Nephron (organoid): ENCODE measurements at regions not wholly inside any gene's neighbourhood (a gene's known extent, or its start where the extent isn't known, plus 50 kb on each side); places are given as distances from the start of the nearest gene placed in this dataset.

ENCODE experiments used
- H3K27ac Mint-ChIP-seq, 3 experiments: 2 replicates each; pipeline ENCODE4 v1.8.0; 2020; ENCODE audit warnings: mixed read lengths in 3 of 3, mild to moderate bottlenecking in 2 of 3, moderate library complexity in 1 of 3
- H3K27me3 Mint-ChIP-seq: 2 replicates; pipeline ENCODE4 v1.8.0; 2021; ENCODE audit warnings: low read depth, mild to moderate bottlenecking, moderate library complexity, mixed read lengths
- H3K36me3 Mint-ChIP-seq: 2 replicates; pipeline ENCODE4 v1.8.0; 2020; ENCODE audit warnings: low read depth, mixed read lengths
- H3K4me1 Mint-ChIP-seq: 2 replicates; pipeline ENCODE4 v1.8.0; 2020; ENCODE audit warnings: mixed read lengths
- H3K4me3 Mint-ChIP-seq, 3 experiments: 2 replicates each; pipeline ENCODE4 v1.8.0; 2020; ENCODE audit warnings: mild to moderate bottlenecking in 3 of 3, mixed read lengths in 3 of 3, moderate library complexity in 2 of 3
- H3K9me3 Mint-ChIP-seq: 2 replicates; pipeline ENCODE4 v1.8.0; 2020; ENCODE audit warnings: mixed read lengths
- TF ChIP-seq, protein P1 (sequence below), 3 experiments: fragments of 200-600 bp; sonication (generic); IDR thresholded peaks; one replicate each; pipeline ENCODE4 v1.5.0; 2021; ENCODE audit warnings: antibody characterized with exemption in 3 of 3; ENCODE audit not compliant: unreplicated experiment in 3 of 3

DNA sequence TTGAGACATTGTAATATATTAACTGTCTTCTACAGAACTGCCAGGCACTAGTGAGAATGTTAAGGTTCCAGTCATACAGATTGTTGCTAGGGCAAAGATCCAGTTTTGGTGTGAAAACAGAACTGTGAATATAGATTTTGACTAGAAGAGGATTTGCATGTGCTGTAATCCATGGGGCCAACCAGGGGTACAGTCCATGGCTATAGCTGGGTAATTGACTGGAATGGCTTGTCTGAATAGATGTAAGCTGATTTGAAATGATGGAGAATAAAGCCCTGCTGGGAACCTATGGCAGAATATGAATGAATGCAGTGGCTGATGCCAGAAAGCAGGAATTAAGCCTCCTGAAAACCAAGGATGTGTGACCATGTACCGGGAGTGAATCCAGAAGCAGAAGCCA, 748.5 kb upstream of the CDH10 start:
- Mint-ChIP-seq H3K9me3 (no peaks in the 10 kb centered on the region), H3K4me3 (no peak overlapping the region), H3K4me1 (no peaks in the 10 kb centered on the region), H3K36me3 (no peaks in the 10 kb centered on the region), H3K27me3 (no peaks in the 10 kb centered on the region), H3K27ac (no peak overlapping the region)
- TF ChIP-seq, protein P1, sequence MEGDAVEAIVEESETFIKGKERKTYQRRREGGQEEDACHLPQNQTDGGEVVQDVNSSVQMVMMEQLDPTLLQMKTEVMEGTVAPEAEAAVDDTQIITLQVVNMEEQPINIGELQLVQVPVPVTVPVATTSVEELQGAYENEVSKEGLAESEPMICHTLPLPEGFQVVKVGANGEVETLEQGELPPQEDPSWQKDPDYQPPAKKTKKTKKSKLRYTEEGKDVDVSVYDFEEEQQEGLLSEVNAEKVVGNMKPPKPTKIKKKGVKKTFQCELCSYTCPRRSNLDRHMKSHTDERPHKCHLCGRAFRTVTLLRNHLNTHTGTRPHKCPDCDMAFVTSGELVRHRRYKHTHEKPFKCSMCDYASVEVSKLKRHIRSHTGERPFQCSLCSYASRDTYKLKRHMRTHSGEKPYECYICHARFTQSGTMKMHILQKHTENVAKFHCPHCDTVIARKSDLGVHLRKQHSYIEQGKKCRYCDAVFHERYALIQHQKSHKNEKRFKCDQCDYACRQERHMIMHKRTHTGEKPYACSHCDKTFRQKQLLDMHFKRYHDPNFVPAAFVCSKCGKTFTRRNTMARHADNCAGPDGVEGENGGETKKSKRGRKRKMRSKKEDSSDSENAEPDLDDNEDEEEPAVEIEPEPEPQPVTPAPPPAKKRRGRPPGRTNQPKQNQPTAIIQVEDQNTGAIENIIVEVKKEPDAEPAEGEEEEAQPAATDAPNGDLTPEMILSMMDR (IDR thresholded peaks at IDR 0.05; ENCODE audit: unreplicated experiment in 3 of 3) = no peak

DNA sequence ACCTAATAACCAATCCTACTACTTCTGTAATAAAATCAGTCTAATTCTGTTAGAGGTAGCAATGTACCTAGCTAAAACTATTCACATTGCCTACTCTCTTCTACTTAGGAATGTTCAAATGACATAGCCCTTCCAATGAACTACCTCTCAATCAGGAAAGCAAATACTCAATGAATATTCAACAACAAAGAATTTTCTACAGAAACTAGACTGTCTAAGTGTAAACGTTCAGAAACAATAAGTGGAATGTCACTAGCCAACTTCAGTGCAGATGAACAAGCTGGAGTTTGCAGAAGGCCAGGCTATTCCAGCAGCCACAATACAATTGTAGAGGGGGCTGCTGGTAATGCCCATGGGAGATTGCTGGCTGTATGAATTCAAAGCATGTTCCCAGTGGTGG, 743.2 kb upstream of the CDH10 start:
- no peak overlapping the region for H3K27ac Mint-ChIP-seq

DNA sequence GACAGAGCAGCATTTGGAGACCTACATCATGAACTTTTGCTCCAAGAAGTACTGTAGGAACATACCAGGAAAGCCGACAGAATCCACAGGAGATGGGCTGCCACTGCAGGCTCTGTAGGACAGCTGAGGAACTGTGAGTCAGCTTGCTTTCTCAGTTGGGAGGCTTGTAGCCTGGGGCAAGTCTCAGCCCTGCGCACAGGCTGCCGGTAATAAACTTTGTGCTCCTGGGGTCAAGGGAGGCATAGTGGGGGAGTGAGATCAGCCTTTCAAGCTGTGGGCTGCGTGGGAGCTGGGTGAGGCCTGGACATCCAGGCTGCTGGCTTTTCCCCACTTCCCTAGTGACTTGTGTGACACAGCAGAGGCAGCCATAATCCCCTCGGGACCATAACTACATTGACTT, 718.0 kb upstream of the CDH10 start:
- H3K9me3 Mint-ChIP-seq = peaks cover 15% of the 10 kb centered on the region
- no peaks in the 10 kb centered on the region for H3K4me1 Mint-ChIP-seq
- H3K36me3 Mint-ChIP-seq = peaks cover 4% of the 10 kb centered on the region
- TF ChIP-seq, protein P1 (IDR thresholded peaks at IDR 0.05; ENCODE audit: unreplicated experiment in 3 of 3) = no peak
- H3K27me3 Mint-ChIP-seq = no peaks in the 10 kb centered on the region
- no peak overlapping the region for H3K27ac Mint-ChIP-seq
- H3K4me3 Mint-ChIP-seq = no peak overlapping the region

More for the DNA sequence above, 743.2 kb upstream of the CDH10 start:
- Mint-ChIP-seq H3K36me3 (no peaks in the 10 kb centered on the region), H3K27me3 (no peaks in the 10 kb centered on the region), H3K9me3 (peaks cover 8% of the 10 kb centered on the region), H3K4me1 (no peaks in the 10 kb centered on the region), H3K4me3 (no peak overlapping the region)
- TF ChIP-seq, protein P1 (IDR thresholded peaks at IDR 0.05; ENCODE audit: unreplicated experiment in 3 of 3) = no peak

DNA sequence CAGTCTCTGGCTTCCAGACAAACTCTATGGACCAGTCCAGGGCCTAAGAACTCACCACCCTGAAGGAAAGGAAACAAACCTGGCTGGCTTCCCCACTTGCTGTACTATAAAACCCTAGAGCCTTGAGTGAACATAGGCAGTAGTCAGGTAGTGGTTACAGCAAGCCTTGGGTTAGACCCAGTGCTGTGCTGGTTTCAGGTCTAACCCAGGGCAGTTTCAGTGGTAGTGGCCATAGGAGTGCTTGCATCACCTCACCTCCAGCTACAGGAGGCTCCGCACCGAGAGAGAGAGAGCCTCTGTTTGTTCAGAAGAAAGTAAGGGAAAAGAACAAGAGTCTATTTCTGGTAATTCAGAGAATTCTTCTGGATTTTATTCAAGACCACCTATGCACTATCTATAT, 714.1 kb upstream of the CDH10 start:
- H3K27me3 Mint-ChIP-seq = no peaks in the 10 kb centered on the region
- H3K4me3 Mint-ChIP-seq = no peak overlapping the region
- H3K4me1 Mint-ChIP-seq = no peaks in the 10 kb centered on the region
- H3K36me3 Mint-ChIP-seq = peaks cover 4% of the 10 kb centered on the region
- TF ChIP-seq, protein P1 (IDR thresholded peaks at IDR 0.05; ENCODE audit: unreplicated experiment in 3 of 3) = no peak
- peaks cover 15% of the 10 kb centered on the region for H3K9me3 Mint-ChIP-seq
- no peak overlapping the region for H3K27ac Mint-ChIP-seq

DNA sequence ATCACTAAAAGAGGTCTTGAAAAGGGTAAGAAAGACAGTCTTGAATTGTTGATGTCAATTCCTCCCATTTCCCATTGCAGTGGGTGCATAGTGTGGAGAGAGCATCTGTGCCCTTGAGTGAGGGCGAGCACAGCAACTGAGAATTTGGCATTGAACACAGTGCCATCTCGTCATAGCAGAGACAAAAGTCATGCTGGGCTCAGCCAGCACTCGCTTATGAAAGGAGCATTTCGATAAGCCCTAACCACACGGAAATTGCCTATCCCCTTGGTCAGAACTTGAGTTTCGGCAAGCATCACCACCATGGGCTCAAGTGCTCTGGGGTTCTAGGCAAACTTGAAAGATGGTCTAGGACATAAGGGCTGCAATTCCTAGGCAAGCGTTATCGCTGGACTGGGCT, 712.8 kb upstream of the CDH10 start:
- H3K36me3 Mint-ChIP-seq = peaks cover 4% of the 10 kb centered on the region
- no peaks in the 10 kb centered on the region for H3K27me3 Mint-ChIP-seq
- H3K4me1 Mint-ChIP-seq = no peaks in the 10 kb centered on the region
- peaks cover 15% of the 10 kb centered on the region for H3K9me3 Mint-ChIP-seq
- TF ChIP-seq, protein P1 (IDR thresholded peaks at IDR 0.05; ENCODE audit: unreplicated experiment in 3 of 3) = no peak
- H3K4me3 Mint-ChIP-seq = no peak overlapping the region
- H3K27ac Mint-ChIP-seq = no peak overlapping the region

DNA sequence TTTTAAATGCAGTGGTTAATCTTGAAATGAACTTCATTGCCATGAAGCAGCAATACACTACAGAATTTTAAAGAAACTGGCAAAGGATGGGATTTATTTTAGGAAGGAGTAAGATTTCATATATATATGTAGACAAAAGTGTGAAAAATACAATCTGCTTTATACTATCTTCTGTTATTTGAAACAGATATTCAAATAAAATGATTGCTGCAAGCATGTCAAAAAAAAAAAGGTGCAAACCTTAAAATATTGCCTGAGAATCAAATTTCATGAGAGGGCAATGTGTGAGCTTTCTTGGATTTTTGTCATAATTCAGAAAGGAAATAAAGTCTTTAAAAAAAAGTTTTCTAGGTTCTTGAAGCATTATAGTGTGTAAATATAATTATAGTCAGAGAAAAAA, 705.0 kb upstream of the CDH10 start:
- TF ChIP-seq, protein P1 (IDR thresholded peaks at IDR 0.05; ENCODE audit: unreplicated experiment in 3 of 3) = no peak
- Mint-ChIP-seq H3K27ac (no peak overlapping the region), H3K27me3 (no peaks in the 10 kb centered on the region)

More for the DNA sequence above, 705.0 kb upstream of the CDH10 start:
- no peaks in the 10 kb centered on the region for H3K9me3 Mint-ChIP-seq
- H3K36me3 Mint-ChIP-seq = no peaks in the 10 kb centered on the region
- no peaks in the 10 kb centered on the region for H3K4me1 Mint-ChIP-seq
- H3K4me3 Mint-ChIP-seq = no peak overlapping the region
